Testis (tissue), 2 donors: ENCODE measurements at regions not wholly inside any gene's neighbourhood (a gene's known extent, or its start where the extent isn't known, plus 50 kb on each side); places are given as distances from the start of the nearest gene placed in this dataset.

Source experiments
- DNase-seq: peaks from one replicate; pipeline ENCODE4 v3.0.0-alpha.2; 2019
- H3K27ac ChIP-seq, 2 donors: fragments of 200-600 bp; sonication (generic); one replicate each; pipeline ENCODE4 v1.5.1; 2019
- H3K27me3 ChIP-seq: fragments of 200-600 bp; sonication (generic); one replicate; pipeline ENCODE4 v1.5.1; 2019
- H3K36me3 ChIP-seq: fragments of 200-600 bp; sonication (generic); one replicate; pipeline ENCODE4 v1.5.1; 2017; ENCODE audit warnings: low read depth; ENCODE audit errors: missing control alignments
- H3K4me1 ChIP-seq: fragments of 200-600 bp; sonication (generic); one replicate; pipeline ENCODE4 v1.5.1; 2019
- H3K4me3 ChIP-seq, 2 donors: fragments of 200-600 bp; sonication (generic); one replicate each; pipeline ENCODE4 v1.5.1; 2017 to 2019
- H3K9me3 ChIP-seq: fragments of 200-600 bp; sonication (generic); one replicate; pipeline ENCODE4 v1.5.1; 2017
- CTCF ChIP-seq, 3 experiments: fragments of 450-650 bp in 2 of 3; fragments of 200-600 bp in 1 of 3; sonication (generic) in 1 of 3; IDR thresholded peaks; one replicate each; pipeline ENCODE4 v1.5.1; 2016 to 2019; ENCODE audit warnings: antibody characterized with exemption in 3 of 3, mild to moderate bottlenecking in 2 of 3, moderate library complexity in 1 of 3
- POLR2A ChIP-seq: fragments of 450-650 bp; IDR thresholded peaks from one replicate; pipeline ENCODE4 v1.6.1; 2017; ENCODE audit warnings: antibody characterized with exemption, mild to moderate bottlenecking, moderate library complexity
- WGBS, 2 donors: methylation state at CpG; one replicate each; pipeline ENCODE4 v1.1.5; 2018; 5-methylcytosine and 5-hydroxymethylcytosine counted together
- intact Hi-C: fragments of 100-400 bp; cut with DNase I; formaldehyde crosslinking; loops from one replicate; pipeline ENCODE4 v1.15.1; 2023; ENCODE audit warnings: low total_unique reads

GRCh38 chr1:67627336-67627735, 57.7 kb upstream of the GADD45A start:
- H3K4me1 ChIP-seq: no peaks in the 10 kb centered on the region
- H3K9me3 ChIP-seq: no peaks in the 10 kb centered on the region
- intact Hi-C loops: no loop called here
- TF ChIP-seq POLR2A: no peak
- no peak for TF ChIP-seq CTCF (IDR thresholded peaks at IDR 0.05)
- H3K27me3 ChIP-seq: no peaks in the 10 kb centered on the region
- H3K36me3 ChIP-seq: no peaks in the 10 kb centered on the region
- no peak for DNase-seq
- no peak overlapping the region for H3K27ac ChIP-seq
- H3K4me3 ChIP-seq: no peak overlapping the region
- 82 to 87% methylated on average over 3 of the region's 3 CpGs for WGBS, 2 donors

- 97% methylated on average over 5 of the region's 5 CpGs for WGBS, 2 donors
- no peaks in the 10 kb centered on the region for H3K9me3 ChIP-seq
- DNase-seq: no peak
- no peaks in the 10 kb centered on the region for H3K4me1 ChIP-seq
- TF ChIP-seq POLR2A (no peak), CTCF (IDR thresholded peaks at IDR 0.05) (no peak)
- no peak overlapping the region for H3K4me3 ChIP-seq
- intact Hi-C loops: no loop called here
- no peaks in the 10 kb centered on the region for H3K36me3 ChIP-seq
- H3K27me3 ChIP-seq: no peaks in the 10 kb centered on the region
- H3K27ac ChIP-seq: no peak overlapping the region
Observed at GRCh38 chr1:67627906-67628305, 57.1 kb upstream of the GADD45A start.

GRCh38 chr1:67629370-67630075, 55.5 kb upstream of the GADD45A start:
- 84 to 88% methylated on average over 1 of the region's 1 CpG for whole genome bisulfite sequencing, 2 donors
- peak; percentile 26 for DNase-seq
- Histone ChIP-seq H3K4me3 (no peak overlapping the region), H3K4me1 (no peaks in the 10 kb centered on the region), H3K27ac (no peak overlapping the region), H3K27me3 (no peaks in the 10 kb centered on the region), H3K9me3 (no peaks in the 10 kb centered on the region), H3K36me3 (no peaks in the 10 kb centered on the region)
- intact Hi-C loops: no loop called here
- TF ChIP-seq POLR2A: no peak
- TF ChIP-seq CTCF (IDR thresholded peaks at IDR 0.05): no peak

DNA sequence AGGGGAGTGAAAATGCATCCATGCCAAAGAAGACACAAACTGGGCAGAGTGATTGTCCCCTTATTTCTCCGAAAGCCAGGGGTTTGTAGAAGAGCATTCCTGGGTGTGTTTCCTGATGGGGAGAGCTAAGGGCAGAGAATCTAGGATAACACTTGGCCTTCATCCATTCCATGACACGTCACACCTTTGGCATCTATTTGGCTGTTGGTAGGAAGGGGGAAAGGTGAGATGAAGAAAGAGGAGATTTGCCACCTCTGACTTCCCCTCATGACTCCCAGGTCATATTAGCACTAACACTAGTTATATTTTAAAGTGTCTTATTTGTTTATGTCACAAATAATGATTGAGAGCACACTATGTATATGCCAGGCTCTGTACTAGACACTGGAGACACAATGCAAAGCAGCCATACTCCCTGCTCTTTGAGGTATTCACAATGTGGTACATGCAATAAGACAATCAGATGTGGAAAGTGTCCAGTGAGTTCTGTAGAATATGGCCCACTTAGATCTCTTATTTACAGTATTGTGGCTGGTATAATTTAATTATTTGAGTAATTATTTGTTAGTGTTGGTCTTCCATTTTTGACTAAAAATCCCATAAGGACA, 54.5 kb upstream of the GADD45A start:
- intact Hi-C loops: no loop called here
- Histone ChIP-seq H3K27me3 (no peaks in the 10 kb centered on the region), H3K27ac (no peak overlapping the region), H3K9me3 (no peaks in the 10 kb centered on the region), H3K4me3 (no peak overlapping the region), H3K4me1 (no peaks in the 10 kb centered on the region), H3K36me3 (no peaks in the 10 kb centered on the region)
- no peak for DNase-seq
- 81 to 91% methylated on average over 2 of the region's 2 CpGs for WGBS, 2 donors
- TF ChIP-seq POLR2A (no peak), CTCF (IDR thresholded peaks at IDR 0.05) (no peak)

DNA sequence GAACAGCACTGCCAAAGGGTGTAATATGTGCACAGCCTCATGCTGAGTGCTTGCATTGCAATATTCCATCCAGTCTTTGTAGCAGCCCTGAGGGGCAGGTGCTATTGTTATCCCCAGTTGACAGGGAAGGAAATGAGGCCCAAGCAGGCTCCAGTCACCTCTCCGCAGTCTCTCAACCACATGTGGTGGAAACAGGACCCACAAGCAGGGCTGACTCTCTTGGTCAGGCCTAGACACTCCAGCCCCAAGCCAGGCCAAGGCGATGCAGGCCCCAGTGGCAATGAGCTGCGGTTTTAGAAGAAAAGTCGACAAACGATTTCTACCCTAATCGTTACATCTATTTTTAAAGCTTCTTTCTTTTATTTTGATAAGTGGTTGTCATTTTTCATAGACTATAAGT, 52.6 kb upstream of the GADD45A start:
- no peak overlapping the region for H3K4me3 ChIP-seq
- no peaks in the 10 kb centered on the region for H3K36me3 ChIP-seq
- TF ChIP-seq CTCF (IDR thresholded peaks at IDR 0.05): no peak
- no peak for TF ChIP-seq POLR2A
- 97 to 98% methylated on average over 6 of the region's 6 CpGs for WGBS, 2 donors
- H3K4me1 ChIP-seq: no peaks in the 10 kb centered on the region
- intact Hi-C loops: no loop called here
- H3K27me3 ChIP-seq: no peaks in the 10 kb centered on the region
- H3K27ac ChIP-seq: no peak overlapping the region
- no peak for DNase-seq
- no peaks in the 10 kb centered on the region for H3K9me3 ChIP-seq
